H9 (cell line): ENCODE measurements at regions not wholly inside any gene's neighbourhood (a gene's known extent, or its start where the extent isn't known, plus 50 kb on each side); places are given as distances from the start of the nearest gene placed in this dataset.

Experiments used
- DNase-seq: peaks from one replicate; pipeline ENCODE4 v3.0.0-alpha.2; 2017
- H2AFZ ChIP-seq: one replicate; pipeline ENCODE4 v1.6.1; 2013; ENCODE audit warnings: mild to moderate bottlenecking, low read length, control low read depth, moderate library complexity
- H2AK5ac ChIP-seq: 2 replicates; pipeline ENCODE4 v1.6.1; 2013; ENCODE audit warnings: low read length, control low read depth, mixed read lengths; ENCODE audit not compliant: insufficient read length
- H2BK120ac ChIP-seq: one replicate; pipeline ENCODE4 v1.6.1; 2013; ENCODE audit warnings: low read depth, mild to moderate bottlenecking, low read length, control low read depth, inconsistent platforms; ENCODE audit not compliant: poor library complexity, severe bottlenecking
- H2BK12ac ChIP-seq: 2 replicates; pipeline ENCODE4 v1.6.1; 2013; ENCODE audit warnings: low read length, control low read depth, mixed read lengths, low read depth; ENCODE audit not compliant: insufficient read length
- H2BK15ac ChIP-seq: 2 replicates; pipeline ENCODE4 v1.6.1; 2013; ENCODE audit warnings: low read depth, low read length, control low read depth
- H2BK20ac ChIP-seq: one replicate; pipeline ENCODE4 v1.6.1; 2013; ENCODE audit warnings: low read depth, mild to moderate bottlenecking, low read length, control low read depth, inconsistent platforms; ENCODE audit not compliant: poor library complexity, severe bottlenecking
- H2BK5ac ChIP-seq: 2 replicates; pipeline ENCODE4 v1.6.1; 2013; ENCODE audit warnings: low read length, control low read depth, mixed read lengths; ENCODE audit not compliant: insufficient read length
- H3K14ac ChIP-seq: 2 replicates; pipeline ENCODE4 v1.6.1; 2013; ENCODE audit warnings: low read length, control low read depth; ENCODE audit not compliant: insufficient read depth
- H3K18ac ChIP-seq: 2 replicates; pipeline ENCODE4 v1.6.1; 2013; ENCODE audit warnings: low read depth, mild to moderate bottlenecking, mixed read lengths, low read length, control low read depth; ENCODE audit not compliant: insufficient read length
- H3K23ac ChIP-seq: 2 replicates; pipeline ENCODE4 v1.6.1; 2013; ENCODE audit warnings: low read length, control low read depth, mixed read lengths, low read depth; ENCODE audit not compliant: insufficient read length
- H3K23me2 ChIP-seq: 2 replicates; pipeline ENCODE4 v1.6.1; 2013; ENCODE audit warnings: low read depth, mild to moderate bottlenecking, mixed read lengths, low read length, control low read depth; ENCODE audit not compliant: insufficient read length, poor library complexity, severe bottlenecking
- H3K27ac ChIP-seq: 2 replicates; pipeline ENCODE4 v1.5.1; 2013; ENCODE audit warnings: low read length, control low read depth, mixed read lengths, low read depth; ENCODE audit not compliant: insufficient read length
- H3K27me3 ChIP-seq: 2 replicates; pipeline ENCODE4 v1.6.1; 2013; ENCODE audit warnings: low read length, control low read depth, inconsistent platforms; ENCODE audit not compliant: insufficient read depth
- H3K4ac ChIP-seq: 2 replicates; pipeline ENCODE4 v1.6.1; 2013; ENCODE audit warnings: low read depth, mild to moderate bottlenecking, control low read depth, inconsistent platforms, low read length, moderate library complexity
- H3K4me1 ChIP-seq: 2 replicates; pipeline ENCODE4 v1.6.1; 2013; ENCODE audit warnings: low read length, control low read depth, inconsistent platforms; ENCODE audit not compliant: insufficient read depth
- H3K4me2 ChIP-seq: 2 replicates; pipeline ENCODE4 v1.6.1; 2013; ENCODE audit warnings: low read length, control low read depth, mixed read lengths; ENCODE audit not compliant: insufficient read length, insufficient read depth
- H3K56ac ChIP-seq: 2 replicates; pipeline ENCODE4 v1.6.1; 2013; ENCODE audit warnings: low read depth, mild to moderate bottlenecking, mixed read lengths, low read length, control low read depth; ENCODE audit not compliant: insufficient read length
- H3K79me1 ChIP-seq: 2 replicates; pipeline ENCODE4 v1.6.1; 2013; ENCODE audit warnings: low read depth, mild to moderate bottlenecking, moderate library complexity, low read length, control low read depth, inconsistent platforms; ENCODE audit not compliant: insufficient read depth, poor library complexity, severe bottlenecking
- H3K79me2 ChIP-seq: 2 replicates; pipeline ENCODE4 v1.6.1; 2013; ENCODE audit warnings: low read length, control low read depth, inconsistent platforms; ENCODE audit not compliant: insufficient read depth
- H3K9ac ChIP-seq: 2 replicates; pipeline ENCODE4 v1.6.1; 2013; ENCODE audit warnings: low read length, control low read depth, mixed read lengths; ENCODE audit not compliant: insufficient read length; ENCODE audit errors: extremely low read depth
- H3K9me3 ChIP-seq: one replicate; pipeline ENCODE4 v1.6.1; 2013; ENCODE audit warnings: low read depth, low read length, inconsistent platforms; ENCODE audit not compliant: control insufficient read depth
- H3T11ph ChIP-seq: one replicate; pipeline ENCODE4 v1.6.1; 2013; ENCODE audit warnings: mild to moderate bottlenecking, low read length, control low read depth, inconsistent platforms
- H4K20me1 ChIP-seq: one replicate; pipeline ENCODE4 v1.6.1; 2013; ENCODE audit not compliant: control insufficient read depth, insufficient read length, insufficient read depth
- H4K5ac ChIP-seq: 2 replicates; pipeline ENCODE4 v1.6.1; 2013; ENCODE audit warnings: low read depth, mild to moderate bottlenecking, mixed read lengths, low read length, control low read depth; ENCODE audit not compliant: insufficient read length
- H4K8ac ChIP-seq: replicated peaks from 2 replicates; pipeline ENCODE4 v1.6.1; 2013; ENCODE audit warnings: low read length, control low read depth, mixed read lengths, low read depth; ENCODE audit not compliant: insufficient read length
- H4K91ac ChIP-seq: 2 replicates; pipeline ENCODE4 v1.6.1; 2013; ENCODE audit warnings: low read depth, mild to moderate bottlenecking, moderate library complexity, mixed read lengths, low read length, control low read depth; ENCODE audit not compliant: insufficient read length
- H3K27ac Mint-ChIP-seq, 3 experiments: 2 replicates in 2 of 3; 3 replicates in 1 of 3; pipeline ENCODE4 v1.8.0; 2020 to 2021; ENCODE audit warnings: mixed read lengths in 3 of 3, mild to moderate bottlenecking in 1 of 3, moderate library complexity in 1 of 3
- H3K27me3 Mint-ChIP-seq: 2 replicates; pipeline ENCODE4 v1.8.0; 2021; ENCODE audit warnings: low read depth, mild to moderate bottlenecking, moderate library complexity, mixed read lengths
- H3K36me3 Mint-ChIP-seq, 3 experiments: 2 replicates in 2 of 3; 3 replicates in 1 of 3; pipeline ENCODE4 v1.8.0; 2020 to 2021; ENCODE audit warnings: low read depth in 3 of 3, mixed read lengths in 3 of 3; ENCODE audit not compliant: insufficient read depth in 1 of 3
- H3K4me1 Mint-ChIP-seq, 2 experiments: 2 replicates each; pipeline ENCODE4 v1.8.0; 2020; ENCODE audit warnings: mixed read lengths in 2 of 2
- H3K4me3 Mint-ChIP-seq, 2 experiments: 2 replicates in 1 of 2; 3 replicates in 1 of 2; pipeline ENCODE4 v1.8.0; 2020 to 2021; ENCODE audit warnings: mild to moderate bottlenecking in 2 of 2, mixed read lengths in 2 of 2, moderate library complexity in 1 of 2
- H3K9me3 Mint-ChIP-seq, 2 experiments: 2 replicates in 1 of 2; 3 replicates in 1 of 2; pipeline ENCODE4 v1.8.0; 2020; ENCODE audit warnings: mild to moderate bottlenecking in 2 of 2, mixed read lengths in 2 of 2, moderate library complexity in 1 of 2
- CTCF ChIP-seq: fragments of 200-600 bp; sonication (generic); conservative IDR thresholded peaks from 3 replicates; pipeline ENCODE4 v1.8.0; 2021; ENCODE audit warnings: antibody characterized with exemption, mild to moderate bottlenecking
- WGBS: extraction: QIAGEN DNeasy Blood & Tissue Kit; methylation state at CpG from one replicate; pipeline ENCODE4 v1.1.7; 2013; ENCODE audit warnings: missing lambda C conversion rate, low lambda C conversion rate, mixed read lengths; ENCODE audit not compliant: insufficient read length; ENCODE audit errors: extremely low coverage; 5-methylcytosine and 5-hydroxymethylcytosine counted together

DNA sequence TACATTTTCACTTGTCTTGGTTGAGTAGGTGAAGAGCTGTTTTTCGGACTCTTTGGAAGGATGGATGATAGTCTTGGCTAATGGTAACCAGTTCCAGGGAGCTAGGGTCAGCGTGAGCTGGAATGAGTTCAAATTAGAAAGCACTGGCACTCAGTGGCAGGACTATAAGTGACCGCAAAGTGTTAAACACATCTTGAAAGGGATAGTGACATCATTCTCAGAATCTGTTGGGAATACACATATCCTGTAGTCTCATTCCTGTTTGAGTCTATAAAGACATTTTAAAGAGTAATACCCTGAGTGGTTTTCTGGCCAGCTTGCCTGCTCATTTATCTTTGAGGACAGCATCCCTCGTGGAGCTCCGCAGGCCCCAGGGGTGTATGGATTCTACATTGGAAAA is 56.7 kb upstream of the TMEM248 start:
- Histone ChIP-seq H3K9me3 (no peaks in the 10 kb centered on the region), H3K4ac (no peak overlapping the region), H2BK5ac (no peak overlapping the region), H4K20me1 (no peaks in the 10 kb centered on the region), H4K5ac (no peak overlapping the region), H4K91ac (no peak overlapping the region), H3K23ac (no peak overlapping the region), H3K4me1 (peaks cover 14% of the 10 kb centered on the region; the same call in 1 of the 2 replicates), H4K8ac (no peak overlapping the region), H2BK12ac (no peak overlapping the region), H3K27ac (no peak overlapping the region), H2AFZ (no peak overlapping the region), H3K14ac (no peak overlapping the region), H3K56ac (no peak overlapping the region), H3T11ph (no peak overlapping the region), H3K4me2 (no peak overlapping the region), H2BK15ac (no peak overlapping the region), H3K79me2 (no peaks in the 10 kb centered on the region), H2AK5ac (no peak overlapping the region), H3K79me1 (no peaks in the 10 kb centered on the region), H2BK120ac (no peak overlapping the region), H3K23me2 (no peaks in the 10 kb centered on the region), H3K9ac (no peak overlapping the region), H3K18ac (no peak overlapping the region), H2BK20ac (no peak overlapping the region), H3K27me3 (no peaks in the 10 kb centered on the region)
- no CpG with 5 or more reads among the region's 5 CpGs for WGBS
- no peak for DNase-seq
- Mint-ChIP-seq H3K4me1 (peaks cover 39 to 46% of the 10 kb centered on the region in 2 experiments), H3K27ac (peak overlapping the region in 2 of 3 experiments; percentile 10 to 13; a peak in 2 of 7 replicates), H3K4me3 (no peak overlapping the region), H3K9me3 (no peaks in the 10 kb centered on the region), H3K27me3 (no peaks in the 10 kb centered on the region), H3K36me3 (peaks cover 4 to 14% (median 11%) of the 10 kb centered on the region in 3 experiments; a peak in 5 of 7 replicates)
- no peak for TF ChIP-seq CTCF
